Tibial nerve (tissue), 4 donors: ENCODE measurements at regions not wholly inside any gene's neighbourhood (a gene's known extent, or its start where the extent isn't known, plus 50 kb on each side); places are given as distances from the start of the nearest gene placed in this dataset.

ENCODE experiments used
- DNase-seq, 2 donors: peaks; one replicate each; pipeline ENCODE4 v3.0.0-alpha.2; 2019; ENCODE audit warnings: low spot score in 2 of 2
- H3K27ac ChIP-seq, 4 donors: fragments of 200-600 bp; sonication (generic) in 3 of 4; one replicate each; pipeline ENCODE4 v1.5.1; 2017 to 2019; ENCODE audit warnings: mild to moderate bottlenecking in 1 of 4
- H3K27me3 ChIP-seq, 2 donors: fragments of 200-600 bp; sonication (generic) in 1 of 2; one replicate each; pipeline versions ENCODE4 v1.5.1 to v1.6.0; 2017 to 2019
- H3K36me3 ChIP-seq, 3 donors: fragments of 200-600 bp; sonication (generic); one replicate each; pipeline ENCODE4 v1.5.1; 2018 to 2019
- H3K4me1 ChIP-seq, 4 donors: fragments of 200-600 bp; sonication (generic) in 3 of 4; one replicate each; pipeline ENCODE4 v1.5.1; 2017 to 2019
- H3K4me3 ChIP-seq, 4 donors: fragments of 200-600 bp; sonication (generic) in 3 of 4; one replicate each; pipeline ENCODE4 v1.5.1; 2017 to 2019; ENCODE audit warnings: mild to moderate bottlenecking in 1 of 4, moderate library complexity in 1 of 4
- H3K9me3 ChIP-seq, 4 donors: fragments of 200-600 bp; sonication (generic) in 3 of 4; one replicate each; pipeline ENCODE4 v1.5.1; 2017 to 2019
- CTCF ChIP-seq, 5 experiments: fragments of 200-600 bp in 3 of 5; fragments of 450-650 bp in 2 of 5; sonication (generic) in 3 of 5; IDR thresholded peaks; one replicate each; pipeline ENCODE4 v1.5.1; 2016 to 2019; ENCODE audit warnings: antibody characterized with exemption in 5 of 5, mild to moderate bottlenecking in 3 of 5, moderate library complexity in 2 of 5
- EP300 ChIP-seq, 2 donors: sonication (generic); formaldehyde crosslinking; IDR thresholded peaks; one replicate each; pipeline ENCODE4 v1.6.1; 2017; ENCODE audit warnings: antibody characterized with exemption in 2 of 2, mild to moderate bottlenecking in 1 of 2
- POLR2A ChIP-seq, 2 donors: fragments of 450-650 bp; IDR thresholded peaks; one replicate each; pipeline ENCODE4 v1.6.1; 2017; ENCODE audit warnings: antibody characterized with exemption in 2 of 2, mild to moderate bottlenecking in 2 of 2, moderate library complexity in 2 of 2
- WGBS, 2 donors: methylation state at CpG; one replicate each; pipeline ENCODE4 v1.1.5; 2018; 5-methylcytosine and 5-hydroxymethylcytosine counted together

- Histone ChIP-seq H3K9me3 (peaks cover 0 to 29% (median 0%) of the 10 kb centered on the region in 4 donors), H3K27me3 (no peaks in the 10 kb centered on the region)
These were observed 392.0 kb downstream of the BTG1 start for GRCh38 chr12:91753649-91754048.

DNA sequence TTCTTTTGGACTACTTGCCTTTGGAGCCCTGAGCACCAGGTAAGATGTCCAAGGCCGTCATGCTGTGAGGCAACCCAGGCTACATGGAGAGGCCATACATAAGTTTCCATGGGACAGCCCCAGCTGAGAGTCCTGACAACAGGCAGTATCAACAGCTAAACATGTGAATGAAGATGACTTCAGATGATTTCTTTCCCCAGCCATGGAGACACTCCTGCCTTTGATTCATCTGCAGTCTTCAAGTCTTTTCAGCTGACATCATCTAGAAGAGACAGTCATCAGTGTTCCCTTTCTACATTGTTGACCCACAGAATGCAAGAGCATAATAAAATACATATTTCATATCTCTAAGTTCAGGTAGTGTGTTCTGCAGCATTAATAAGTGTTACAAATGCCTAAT, 398.7 kb downstream of the BTG1 start:
- 93 to 100% methylated on average over 1 of the region's 1 CpG for WGBS, 2 donors
- no peak for DNase-seq
- H3K4me1 ChIP-seq = peaks cover 0 to 5% (median 0%) of the 10 kb centered on the region in 4 donors
- no peak overlapping the region for H3K4me3 ChIP-seq
- TF ChIP-seq CTCF (IDR thresholded peaks at IDR 0.05) (no peak), EP300 (IDR thresholded peaks at IDR 0.05) (no peak), POLR2A (IDR thresholded peaks at IDR 0.05) (no peak)
- H3K27me3 ChIP-seq = no peaks in the 10 kb centered on the region
- no peaks in the 10 kb centered on the region for H3K36me3 ChIP-seq
- H3K27ac ChIP-seq = no peak overlapping the region
- H3K9me3 ChIP-seq = peaks cover 0 to 12% (median 0%) of the 10 kb centered on the region in 4 donors

More at GRCh38 chr12:91753649-91754048, 392.0 kb downstream of the BTG1 start:
- no peak for DNase-seq
- no peak overlapping the region for H3K4me3 ChIP-seq
- H3K4me1 ChIP-seq = no peaks in the 10 kb centered on the region
- 95 to 99% methylated on average over 3 of the region's 3 CpGs for WGBS, 2 donors
- H3K27ac ChIP-seq = no peak overlapping the region
- no peaks in the 10 kb centered on the region for H3K36me3 ChIP-seq
- TF ChIP-seq EP300 (IDR thresholded peaks at IDR 0.05) = no peak
- no peak for TF ChIP-seq POLR2A (IDR thresholded peaks at IDR 0.05)
- TF ChIP-seq CTCF (IDR thresholded peaks at IDR 0.05) = no peak

GRCh38 chr12:91744597-91744996, 401.0 kb downstream of the BTG1 start:
- H3K9me3 ChIP-seq = no peaks in the 10 kb centered on the region
- H3K4me3 ChIP-seq = no peak overlapping the region
- no peak for DNase-seq
- peak overlapping the region in 2 of 4 donors; percentile 32 to 64 for H3K27ac ChIP-seq
- TF ChIP-seq EP300 (IDR thresholded peaks at IDR 0.05) (no peak), CTCF (IDR thresholded peaks at IDR 0.05) (no peak)
- no peaks in the 10 kb centered on the region for H3K36me3 ChIP-seq
- WGBS, 2 donors = 26 to 33% methylated on average over 2 of the region's 2 CpGs
- peaks cover 0 to 5% (median 0%) of the 10 kb centered on the region in 4 donors for H3K4me1 ChIP-seq
- H3K27me3 ChIP-seq = no peaks in the 10 kb centered on the region

GRCh38 chr12:91743704-91744321, 401.8 kb downstream of the BTG1 start:
- Histone ChIP-seq H3K4me3 (no peak overlapping the region), H3K36me3 (no peaks in the 10 kb centered on the region), H3K9me3 (no peaks in the 10 kb centered on the region), H3K27me3 (no peaks in the 10 kb centered on the region), H3K4me1 (peaks cover 0 to 5% (median 0%) of the 10 kb centered on the region in 4 donors), H3K27ac (peak overlapping the region in 3 of 4 donors; percentile 35 to 64 (median 56))
- WGBS, 2 donors = 32 to 40% methylated on average over 7 of the region's 7 CpGs
- TF ChIP-seq CTCF (IDR thresholded peaks at IDR 0.05) (no peak), EP300 (IDR thresholded peaks at IDR 0.05) (peak in 1 of 2 donors; percentile 48), POLR2A (IDR thresholded peaks at IDR 0.05) (no peak)
- no peak for DNase-seq

DNA sequence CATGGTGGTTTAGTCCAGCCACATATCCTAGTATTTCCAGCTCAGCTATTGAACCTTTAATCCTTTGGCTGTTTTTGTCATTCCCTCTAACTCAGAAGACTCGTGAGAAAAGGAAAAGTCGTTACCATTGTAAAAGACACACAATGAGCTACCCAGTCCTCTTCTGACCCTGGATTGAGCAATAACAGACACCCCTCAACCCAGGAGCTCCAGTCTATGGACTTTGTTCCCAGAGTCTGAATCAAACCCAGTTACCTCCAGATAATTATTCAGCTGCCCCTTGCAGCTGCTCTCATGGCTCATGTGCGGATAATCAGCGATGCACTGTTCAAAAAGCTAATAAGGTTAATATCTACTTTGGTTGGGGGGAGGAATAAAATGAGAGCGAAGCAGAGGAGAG, 402.4 kb downstream of the BTG1 start:
- peak overlapping the region in 3 of 4 donors; percentile 35 to 64 (median 56) for H3K27ac ChIP-seq
- no peaks in the 10 kb centered on the region for H3K36me3 ChIP-seq
- no peaks in the 10 kb centered on the region for H3K9me3 ChIP-seq
- TF ChIP-seq EP300 (IDR thresholded peaks at IDR 0.05) = no peak
- no peak for TF ChIP-seq CTCF (IDR thresholded peaks at IDR 0.05)
- TF ChIP-seq POLR2A (IDR thresholded peaks at IDR 0.05) = no peak
- DNase-seq = no peak
- WGBS, 2 donors = 63 to 67% methylated on average over 5 of the region's 5 CpGs
- H3K27me3 ChIP-seq = no peaks in the 10 kb centered on the region
- H3K4me1 ChIP-seq = peaks cover 0 to 5% (median 0%) of the 10 kb centered on the region in 4 donors
- H3K4me3 ChIP-seq = no peak overlapping the region
